ENCODE measurements at regions not wholly inside any gene's neighbourhood (a gene's known extent, or its start where the extent isn't known, plus 50 kb on each side); places are given as distances from the start of the nearest gene placed in this dataset.

- Histone ChIP-seq H2AFZ (ENCODE audit: low read length) (no peak overlapping the region), H3K9ac (ENCODE audit: insufficient read depth, low read length) (no peak overlapping the region), H4K20me1 (ENCODE audit: control insufficient read depth, extremely low read depth, insufficient read depth, low read length) (no peaks in the 10 kb centered on the region), H3K4me2 (ENCODE audit: extremely low read depth, insufficient read depth, low read length) (no peak overlapping the region), H3K9me3 (ENCODE audit: control insufficient read depth, insufficient read depth, low read depth, low read length) (no peaks in the 10 kb centered on the region), H3K27me3 (ENCODE audit: control insufficient read depth, insufficient read depth, low read length) (no peaks in the 10 kb centered on the region), H3K4me1 (ENCODE audit: control insufficient read depth, extremely low read depth, insufficient read depth, low read length) (no peaks in the 10 kb centered on the region), H3K79me2 (ENCODE audit: control insufficient read depth, insufficient read depth, low read length) (no peaks in the 10 kb centered on the region), H3K36me3 (ENCODE audit: control insufficient read depth, insufficient read depth, low read length) (no peaks in the 10 kb centered on the region), H3K27ac (ENCODE audit: insufficient read depth, low read length) (no peak overlapping the region), H3K4me3 (replicated peaks in 1 of 4; ENCODE audit: control extremely low read depth in 1 of 4, insufficient read depth in 1 of 4, low read depth in 3 of 4, low read length in 4 of 4) (no peak overlapping the region)
- DNase-seq (ENCODE audit: low read depth in 2 of 2): no peak
- TF ChIP-seq CTCF (conservative IDR thresholded peaks at IDR 0.05 in 1 of 2, IDR thresholded peaks at IDR 0.05 in 1 of 2; ENCODE audit: low read depth in 1 of 2, low read length in 2 of 2): no peak
Measured at GRCh38 chr7:156445997-156446761, 194.4 kb upstream of the RNF32 start.

DNA sequence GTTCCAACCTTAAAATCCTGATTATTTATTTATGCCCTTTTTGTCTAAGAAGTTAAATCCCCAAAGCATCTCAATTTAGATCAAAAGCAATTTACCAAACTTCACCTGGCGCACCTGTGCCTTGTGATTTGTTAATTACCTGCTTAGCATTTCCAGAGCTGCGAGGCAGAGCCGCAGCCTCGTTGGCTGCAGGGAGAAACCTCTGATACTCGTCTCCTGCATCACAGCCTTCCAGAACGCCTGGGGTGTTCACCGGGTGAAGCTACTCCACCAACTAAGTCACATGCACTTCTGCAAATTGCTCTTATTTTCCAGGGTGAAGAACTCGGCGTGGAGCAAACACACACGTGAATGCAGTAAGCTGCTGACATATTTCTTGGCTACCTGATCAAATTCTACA lies 198.1 kb upstream of the RNF32 start:
- no peaks in the 10 kb centered on the region for H3K79me2 ChIP-seq (ENCODE audit: control insufficient read depth, insufficient read depth, low read length)
- no peaks in the 10 kb centered on the region for H4K20me1 ChIP-seq (ENCODE audit: control insufficient read depth, extremely low read depth, insufficient read depth, low read length)
- H3K4me3 ChIP-seq (replicated peaks in 1 of 4; ENCODE audit: control extremely low read depth in 1 of 4, insufficient read depth in 1 of 4, low read depth in 3 of 4, low read length in 4 of 4): no peak overlapping the region
- no peaks in the 10 kb centered on the region for H3K36me3 ChIP-seq (ENCODE audit: control insufficient read depth, insufficient read depth, low read length)
- TF ChIP-seq CTCF (conservative IDR thresholded peaks at IDR 0.05 in 1 of 2, IDR thresholded peaks at IDR 0.05 in 1 of 2; ENCODE audit: low read depth in 1 of 2, low read length in 2 of 2) (no peak), EZH2 (IDR thresholded peaks at IDR 0.05; ENCODE audit: low read length, missing control alignments) (no peak)
- H3K4me1 ChIP-seq (ENCODE audit: control insufficient read depth, extremely low read depth, insufficient read depth, low read length): no peaks in the 10 kb centered on the region
- no peaks in the 10 kb centered on the region for H3K9me3 ChIP-seq (ENCODE audit: control insufficient read depth, insufficient read depth, low read depth, low read length)
- H3K27me3 ChIP-seq (ENCODE audit: control insufficient read depth, insufficient read depth, low read length): no peaks in the 10 kb centered on the region
- H3K9ac ChIP-seq (ENCODE audit: insufficient read depth, low read length): no peak overlapping the region
- H3K27ac ChIP-seq (ENCODE audit: insufficient read depth, low read length): no peak overlapping the region
- DNase-seq (ENCODE audit: low read depth in 2 of 2): no peak
- no peak overlapping the region for H3K4me2 ChIP-seq (ENCODE audit: extremely low read depth, insufficient read depth, low read length)
- no peak overlapping the region for H2AFZ ChIP-seq (ENCODE audit: low read length)

DNA sequence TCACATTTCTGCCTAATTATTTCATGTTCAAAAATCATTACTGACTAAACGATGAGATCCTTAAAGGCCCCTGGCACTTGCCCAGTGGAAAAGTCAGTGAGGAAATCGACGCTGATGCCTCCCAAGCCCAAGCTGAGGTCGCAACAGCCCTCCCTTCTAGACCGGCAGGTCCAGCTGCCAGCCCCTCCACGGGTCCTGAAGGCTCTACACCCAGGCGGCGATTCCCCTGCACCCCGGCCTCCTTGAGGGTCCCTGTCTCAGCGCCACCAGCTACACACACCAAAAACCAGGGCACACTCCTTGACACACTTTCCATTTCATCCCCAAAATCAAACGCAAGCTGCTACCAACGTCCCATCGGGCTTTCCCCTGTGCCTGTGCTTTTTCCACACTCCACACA lies 200.1 kb upstream of the RNF32 start:
- Histone ChIP-seq H3K36me3 (ENCODE audit: control insufficient read depth, insufficient read depth, low read length) (no peaks in the 10 kb centered on the region), H3K4me3 (replicated peaks in 1 of 4; ENCODE audit: control extremely low read depth in 1 of 4, insufficient read depth in 1 of 4, low read depth in 3 of 4, low read length in 4 of 4) (no peak overlapping the region), H3K27me3 (ENCODE audit: control insufficient read depth, insufficient read depth, low read length) (no peaks in the 10 kb centered on the region), H3K27ac (ENCODE audit: insufficient read depth, low read length) (no peak overlapping the region), H4K20me1 (ENCODE audit: control insufficient read depth, extremely low read depth, insufficient read depth, low read length) (no peaks in the 10 kb centered on the region), H3K79me2 (ENCODE audit: control insufficient read depth, insufficient read depth, low read length) (no peaks in the 10 kb centered on the region), H3K9ac (ENCODE audit: insufficient read depth, low read length) (no peak overlapping the region), H3K9me3 (ENCODE audit: control insufficient read depth, insufficient read depth, low read depth, low read length) (no peaks in the 10 kb centered on the region), H3K4me1 (ENCODE audit: control insufficient read depth, extremely low read depth, insufficient read depth, low read length) (no peaks in the 10 kb centered on the region), H2AFZ (ENCODE audit: low read length) (no peak overlapping the region), H3K4me2 (ENCODE audit: extremely low read depth, insufficient read depth, low read length) (no peak overlapping the region)
- no peak for TF ChIP-seq CTCF (conservative IDR thresholded peaks at IDR 0.05 in 1 of 2, IDR thresholded peaks at IDR 0.05 in 1 of 2; ENCODE audit: low read depth in 1 of 2, low read length in 2 of 2)
- no peak for TF ChIP-seq EZH2 (IDR thresholded peaks at IDR 0.05; ENCODE audit: low read length, missing control alignments)
- no peak for DNase-seq (ENCODE audit: low read depth in 2 of 2)
